ENCODE measurements at regions not wholly inside any gene's neighbourhood (a gene's known extent, or its start where the extent isn't known, plus 50 kb on each side); places are given as distances from the start of the nearest gene placed in this dataset.

- no peaks in the 10 kb centered on the region for H3K36me3 ChIP-seq
- 90 to 92% methylated on average over 1 of the region's 1 CpG for WGBS, 2 donors
- H3K4me3 ChIP-seq (replicated peaks in 1 of 3) = no peak overlapping the region
- TF ChIP-seq CTCF (IDR thresholded peaks at IDR 0.05) = no peak
- TF ChIP-seq POLR2A (IDR thresholded peaks at IDR 0.05) = no peak
- no peaks in the 10 kb centered on the region for H3K4me1 ChIP-seq
- H3K27me3 ChIP-seq = no peaks in the 10 kb centered on the region
- H3K9me3 ChIP-seq = no peaks in the 10 kb centered on the region
- H3K27ac ChIP-seq = no peak overlapping the region
- intact Hi-C loops (cut with DNase I) = no loop called here
- DNase-seq = no peak
Measured at GRCh38 chr1:68328490-68328889, 96.2 kb upstream of the WLS start.

- Histone ChIP-seq H3K27ac (no peak overlapping the region), H3K27me3 (no peaks in the 10 kb centered on the region), H3K4me3 (replicated peaks in 1 of 3) (no peak overlapping the region), H3K9me3 (no peaks in the 10 kb centered on the region), H3K36me3 (no peaks in the 10 kb centered on the region), H3K4me1 (no peaks in the 10 kb centered on the region)
- no peak for TF ChIP-seq CTCF (IDR thresholded peaks at IDR 0.05)
- no peak for TF ChIP-seq POLR2A (IDR thresholded peaks at IDR 0.05)
- DNase-seq = no peak
- 61 to 67% methylated on average over 3 of the region's 3 CpGs for WGBS, 2 donors
- intact Hi-C loops (cut with DNase I) = no loop called here
Measured at GRCh38 chr1:68327414-68327813, 95.1 kb upstream of the WLS start.

GRCh38 chr1:68326481-68326880 lies 94.2 kb upstream of the WLS start:
- Histone ChIP-seq H3K9me3 (no peaks in the 10 kb centered on the region), H3K4me3 (replicated peaks in 1 of 3) (no peak overlapping the region), H3K27ac (no peak overlapping the region), H3K36me3 (no peaks in the 10 kb centered on the region), H3K27me3 (no peaks in the 10 kb centered on the region), H3K4me1 (no peaks in the 10 kb centered on the region)
- 69 to 84% methylated on average over 2 of the region's 2 CpGs for WGBS, 2 donors
- intact Hi-C loops (cut with DNase I) = no loop called here
- no peak for TF ChIP-seq CTCF (IDR thresholded peaks at IDR 0.05)
- TF ChIP-seq POLR2A (IDR thresholded peaks at IDR 0.05) = no peak
- DNase-seq = no peak

GRCh38 chr1:68324316-68324715 lies 92.0 kb upstream of the WLS start:
- 89 to 90% methylated on average over 2 of the region's 2 CpGs for WGBS, 2 donors
- Histone ChIP-seq H3K4me3 (replicated peaks in 1 of 3) (no peak overlapping the region), H3K27me3 (no peaks in the 10 kb centered on the region), H3K36me3 (no peaks in the 10 kb centered on the region), H3K4me1 (no peaks in the 10 kb centered on the region), H3K27ac (no peak overlapping the region), H3K9me3 (no peaks in the 10 kb centered on the region)
- no peak for DNase-seq
- intact Hi-C loops (cut with DNase I) = no loop called here
- TF ChIP-seq POLR2A (IDR thresholded peaks at IDR 0.05) = no peak
- no peak for TF ChIP-seq CTCF (IDR thresholded peaks at IDR 0.05)

- no peak overlapping the region for H3K4me3 ChIP-seq (replicated peaks in 1 of 3)
- no peaks in the 10 kb centered on the region for H3K9me3 ChIP-seq
- H3K27me3 ChIP-seq = no peaks in the 10 kb centered on the region
- TF ChIP-seq POLR2A (IDR thresholded peaks at IDR 0.05) (no peak), CTCF (IDR thresholded peaks at IDR 0.05) (no peak)
- no peaks in the 10 kb centered on the region for H3K36me3 ChIP-seq
- no peak overlapping the region for H3K27ac ChIP-seq
- H3K4me1 ChIP-seq = no peaks in the 10 kb centered on the region
- WGBS, 2 donors = 80 to 82% methylated on average over 15 of the region's 15 CpGs
- no peak for DNase-seq
- intact Hi-C loops (cut with DNase I) = no loop called here
Measured at GRCh38 chr1:68322837-68323687, 90.7 kb upstream of the WLS start.
